Esophagus muscularis mucosa (tissue), 3 donors: ENCODE measurements at regions not wholly inside any gene's neighbourhood (a gene's known extent, or its start where the extent isn't known, plus 50 kb on each side); places are given as distances from the start of the nearest gene placed in this dataset.

ENCODE experiments used
- CTCF ChIP-seq, 3 experiments: fragments of 200-600 bp in 2 of 3; fragments of 450-650 bp in 1 of 3; sonication (generic) in 2 of 3; IDR thresholded peaks; one replicate each; pipeline ENCODE4 v1.5.1; 2017 to 2019; ENCODE audit warnings: antibody characterized with exemption in 3 of 3, mild to moderate bottlenecking in 2 of 3, moderate library complexity in 1 of 3
- POLR2A ChIP-seq: fragments of 450-650 bp; IDR thresholded peaks from one replicate; pipeline ENCODE4 v1.6.1; 2017; ENCODE audit warnings: antibody characterized with exemption, moderate library complexity, mild to moderate bottlenecking, low read depth

- TF ChIP-seq CTCF (IDR thresholded peaks at IDR 0.05) (no peak), POLR2A (no peak)
Observed at GRCh38 chrX:150150780-150151125, 212.4 kb upstream of the MAMLD1 start.
